Chondrocyte (in vitro differentiated cells): ENCODE measurements at regions not wholly inside any gene's neighbourhood (a gene's known extent, or its start where the extent isn't known, plus 50 kb on each side); places are given as distances from the start of the nearest gene placed in this dataset.

Source experiments
- DNase-seq: peaks from one replicate; pipeline ENCODE4 v3.0.0; 2021; ENCODE audit warnings: mixed read lengths, low spot score
- H3K27ac Mint-ChIP-seq: one replicate; pipeline ENCODE4 v1.8.0; 2021; ENCODE audit warnings: mild to moderate bottlenecking, moderate library complexity, mixed read lengths; ENCODE audit not compliant: unreplicated experiment
- H3K27me3 Mint-ChIP-seq: 2 replicates; pipeline ENCODE4 v1.8.0; 2021; ENCODE audit warnings: low read depth, mixed read lengths
- H3K36me3 Mint-ChIP-seq: 2 replicates; pipeline ENCODE4 v1.8.0; 2021; ENCODE audit warnings: low read depth, mixed read lengths
- H3K4me1 Mint-ChIP-seq: 2 replicates; pipeline ENCODE4 v1.8.0; 2021; ENCODE audit warnings: low read depth, mild to moderate bottlenecking, mixed read lengths
- H3K4me3 Mint-ChIP-seq: one replicate; pipeline ENCODE4 v1.8.0; 2021; ENCODE audit warnings: mild to moderate bottlenecking, moderate library complexity, mixed read lengths; ENCODE audit not compliant: unreplicated experiment
- H3K9me3 Mint-ChIP-seq: 2 replicates; pipeline ENCODE4 v1.8.0; 2021; ENCODE audit warnings: low read depth, mixed read lengths
- CTCF ChIP-seq: fragments of 200-600 bp; sonication (generic); IDR thresholded peaks from 2 replicates; pipeline ENCODE4 v1.5.0; 2021; ENCODE audit warnings: antibody characterized with exemption, mild to moderate bottlenecking, moderate library complexity

- Mint-ChIP-seq H3K27ac (no peak overlapping the region), H3K27me3 (no peaks in the 10 kb centered on the region), H3K4me3 (no peak overlapping the region), H3K4me1 (no peaks in the 10 kb centered on the region), H3K36me3 (no peaks in the 10 kb centered on the region), H3K9me3 (peaks cover 8% of the 10 kb centered on the region)
- no peak for DNase-seq
- no peak for TF ChIP-seq CTCF
Measured at GRCh38 chr12:115770643-115771042, 506.9 kb downstream of the MED13L start.

- Mint-ChIP-seq H3K36me3 (no peaks in the 10 kb centered on the region), H3K4me3 (no peak overlapping the region), H3K27me3 (peaks cover 2% of the 10 kb centered on the region), H3K27ac (no peak overlapping the region), H3K9me3 (peaks cover 3% of the 10 kb centered on the region), H3K4me1 (no peaks in the 10 kb centered on the region)
- DNase-seq: no peak
- no peak for TF ChIP-seq CTCF
Measured at GRCh38 chr12:115767916-115768315, 509.6 kb downstream of the MED13L start.

- H3K36me3 Mint-ChIP-seq: no peaks in the 10 kb centered on the region
- H3K27me3 Mint-ChIP-seq: peaks cover 17% of the 10 kb centered on the region
- H3K9me3 Mint-ChIP-seq: no peaks in the 10 kb centered on the region
- no peak overlapping the region for H3K4me3 Mint-ChIP-seq
- no peak for TF ChIP-seq CTCF
- no peak overlapping the region for H3K27ac Mint-ChIP-seq
- no peak for DNase-seq
- H3K4me1 Mint-ChIP-seq: no peaks in the 10 kb centered on the region
Measured at GRCh38 chr12:115763982-115764621, 513.4 kb downstream of the MED13L start.

GRCh38 chr12:115763376-115763775, 514.1 kb downstream of the MED13L start:
- no peak for TF ChIP-seq CTCF
- Mint-ChIP-seq H3K27ac (no peak overlapping the region), H3K9me3 (no peaks in the 10 kb centered on the region), H3K4me1 (no peaks in the 10 kb centered on the region), H3K4me3 (no peak overlapping the region), H3K36me3 (no peaks in the 10 kb centered on the region), H3K27me3 (peaks cover 20% of the 10 kb centered on the region)
- DNase-seq: no peak

GRCh38 chr12:115762936-115763335, 514.6 kb downstream of the MED13L start:
- TF ChIP-seq CTCF: no peak
- Mint-ChIP-seq H3K27me3 (peaks cover 23% of the 10 kb centered on the region), H3K27ac (no peak overlapping the region), H3K4me3 (no peak overlapping the region), H3K4me1 (no peaks in the 10 kb centered on the region), H3K9me3 (no peaks in the 10 kb centered on the region), H3K36me3 (no peaks in the 10 kb centered on the region)
- no peak for DNase-seq
